WTC11 (cell line): ENCODE measurements at regions not wholly inside any gene's neighbourhood (a gene's known extent, or its start where the extent isn't known, plus 50 kb on each side); places are given as distances from the start of the nearest gene placed in this dataset.

Experiments used
- AFF4 ChIP-seq: sonication (generic); formaldehyde crosslinking; IDR thresholded peaks from 2 replicates; pipeline ENCODE4 v1.8.1; 2023; ENCODE audit warnings: mild to moderate bottlenecking, missing genetic modification reagents, borderline replicate concordance
- ATF2 ChIP-seq: sonication (generic); formaldehyde crosslinking; IDR thresholded peaks from 2 replicates; pipeline ENCODE4 v1.8.1; 2022; ENCODE audit warnings: low read depth, missing genetic modification reagents, borderline replicate concordance
- CTCF ChIP-seq: fragments of 200-600 bp; IDR thresholded peaks from 2 replicates; pipeline ENCODE4 v1.8.0; 2022; ENCODE audit warnings: antibody characterized with exemption
- HMGXB4 ChIP-seq: sonication (generic); formaldehyde crosslinking; IDR thresholded peaks from 2 replicates; pipeline ENCODE4 v1.8.1; 2023; ENCODE audit warnings: mild to moderate bottlenecking, moderate library complexity, missing genetic modification reagents
- IRF2 ChIP-seq: sonication (generic); formaldehyde crosslinking; IDR thresholded peaks from 2 replicates; pipeline ENCODE4 v1.8.0; 2022; ENCODE audit warnings: low read depth, missing genetic modification reagents, borderline replicate concordance
- JUN ChIP-seq: sonication (generic); formaldehyde crosslinking; IDR thresholded peaks from 2 replicates; pipeline ENCODE4 v1.8.0; 2023; ENCODE audit warnings: mild to moderate bottlenecking, missing genetic modification reagents
- MAX ChIP-seq: sonication (generic); formaldehyde crosslinking; IDR thresholded peaks from 2 replicates; pipeline ENCODE4 v1.8.0; 2022; ENCODE audit warnings: mild to moderate bottlenecking, missing genetic modification reagents
- USF2 ChIP-seq: sonication (generic); formaldehyde crosslinking; IDR thresholded peaks from 2 replicates; pipeline ENCODE4 v1.8.1; 2023; ENCODE audit warnings: mild to moderate bottlenecking, missing genetic modification reagents, moderate library complexity
- ZNF138 ChIP-seq: sonication (generic); formaldehyde crosslinking; conservative IDR thresholded peaks from 2 replicates; pipeline ENCODE4 v1.8.1; 2022; ENCODE audit warnings: mild to moderate bottlenecking, moderate library complexity, missing genetic modification reagents
- ZNF281 ChIP-seq: sonication (generic); formaldehyde crosslinking; IDR thresholded peaks from 2 replicates; pipeline ENCODE4 v1.8.0; 2023; ENCODE audit warnings: mild to moderate bottlenecking, missing genetic modification reagents

GRCh38 chr18:22303927-22304326 is 113.8 kb downstream of the CTAGE1 start:
- no peak for TF ChIP-seq CTCF
- no peak for TF ChIP-seq USF2
- no peak for TF ChIP-seq ZNF138 (CRISPR knock-in tag)
- no peak for TF ChIP-seq JUN
- TF ChIP-seq IRF2 (CRISPR knock-in tag): no peak
- no peak for TF ChIP-seq ATF2 (CRISPR knock-in tag)
- no peak for TF ChIP-seq HMGXB4 (CRISPR knock-in tag)
- no peak for TF ChIP-seq MAX (CRISPR knock-in tag)
- TF ChIP-seq AFF4 (CRISPR knock-in tag): no peak
- TF ChIP-seq ZNF281 (CRISPR knock-in tag): no peak
